ENCODE measurements at regions not wholly inside any gene's neighbourhood (a gene's known extent, or its start where the extent isn't known, plus 50 kb on each side); places are given as distances from the start of the nearest gene placed in this dataset.

DNA sequence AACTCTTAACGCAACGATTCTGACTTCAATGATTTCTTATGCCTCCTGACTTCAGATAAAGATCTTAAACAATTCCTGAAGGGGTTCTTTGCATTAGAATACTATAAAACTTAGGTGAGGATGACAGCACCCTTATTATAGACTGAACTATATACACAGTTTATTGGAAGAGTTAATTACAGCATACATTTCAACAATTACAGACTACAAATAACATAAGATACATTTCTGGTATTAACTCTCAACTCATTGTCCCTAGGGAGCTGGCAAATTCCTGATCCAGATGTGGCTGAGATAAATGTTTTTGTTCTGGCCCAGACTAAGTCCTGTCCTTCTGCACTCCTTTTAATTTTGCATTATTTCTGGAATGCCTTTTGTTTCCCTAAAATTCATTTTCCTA, 155.5 kb upstream of the TMC3 start:
- DNase-seq (ENCODE audit: low read depth) = no peak

DNA sequence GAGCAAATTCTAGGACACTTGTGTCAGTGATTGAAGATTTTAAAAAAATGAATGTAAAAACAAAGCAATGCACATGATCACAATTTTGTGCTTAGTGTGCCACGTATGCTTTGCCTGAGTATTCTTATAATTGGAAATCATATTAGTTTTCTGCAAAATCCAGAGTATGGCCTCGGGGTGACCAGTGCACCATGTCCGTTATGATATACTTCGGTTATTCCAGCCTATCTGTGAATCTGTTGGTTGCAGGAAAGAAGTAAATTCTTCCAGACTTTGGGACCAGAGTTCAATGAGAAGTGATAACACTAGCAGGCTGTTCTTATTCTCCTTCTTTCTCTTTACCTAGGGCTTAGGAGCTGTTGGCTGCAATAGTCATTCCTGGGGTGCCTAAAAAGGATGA, 152.0 kb upstream of the TMC3 start:
- no peak for DNase-seq (ENCODE audit: low read depth)

DNA sequence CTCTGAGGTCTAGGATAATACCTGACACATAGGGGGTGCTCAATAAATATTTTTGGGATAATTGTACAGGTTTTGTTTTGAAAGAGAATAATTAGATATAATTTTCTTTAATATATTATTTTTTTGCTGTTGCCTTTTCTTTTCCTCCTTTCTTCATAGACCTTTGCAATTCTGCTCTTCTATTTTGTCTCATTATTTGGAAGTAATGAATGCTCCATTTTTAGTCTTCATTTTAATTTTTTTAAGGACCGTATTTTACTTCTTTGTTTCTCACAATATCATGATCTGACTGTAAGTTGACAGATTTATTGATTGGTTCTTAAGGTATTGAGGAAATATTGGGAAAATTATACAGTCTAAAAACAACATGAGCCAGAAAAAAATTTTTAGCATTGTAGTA, 150.5 kb upstream of the TMC3 start:
- no peak for DNase-seq (ENCODE audit: low read depth)

DNA sequence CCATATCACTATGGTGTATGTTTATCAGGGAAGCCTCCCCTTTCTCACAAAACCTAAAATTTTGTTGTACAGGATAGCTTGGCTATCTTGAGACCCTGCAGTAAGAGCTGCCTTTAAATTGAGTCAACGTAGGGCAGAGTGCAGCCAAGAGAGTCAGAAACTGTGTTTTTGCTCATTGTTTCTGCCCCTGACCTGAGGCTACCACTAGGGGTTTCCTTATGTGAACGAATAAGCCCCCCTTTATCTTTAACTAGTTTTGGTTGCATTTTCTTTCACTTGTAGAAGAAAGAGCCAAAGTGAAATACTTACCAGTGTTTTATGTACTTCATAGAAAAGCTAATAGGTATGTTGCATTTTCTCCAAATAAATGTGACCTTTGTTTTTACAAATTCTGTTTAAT, 149.9 kb upstream of the TMC3 start:
- no peak for DNase-seq (ENCODE audit: low read depth)

DNA sequence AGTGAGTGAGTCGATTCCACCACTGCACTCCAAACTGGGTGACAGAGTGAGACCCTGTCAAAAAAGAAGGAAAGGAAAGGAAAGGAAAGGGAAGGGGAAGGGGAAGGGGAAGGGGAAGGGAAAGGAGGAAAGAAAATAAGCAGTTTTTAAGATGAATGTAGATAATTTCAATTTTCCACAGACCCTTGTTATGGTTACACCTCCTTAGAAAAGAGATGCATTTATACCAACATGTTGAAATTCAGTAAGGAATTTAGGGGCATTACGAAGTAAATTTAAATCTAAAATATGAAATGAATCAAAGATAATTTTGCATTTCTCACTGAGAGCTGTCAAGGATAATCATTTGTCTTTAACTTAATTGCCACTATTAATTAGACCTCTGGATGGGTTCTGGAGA, 146.5 kb upstream of the TMC3 start:
- no peak for DNase-seq (ENCODE audit: low read depth)

DNA sequence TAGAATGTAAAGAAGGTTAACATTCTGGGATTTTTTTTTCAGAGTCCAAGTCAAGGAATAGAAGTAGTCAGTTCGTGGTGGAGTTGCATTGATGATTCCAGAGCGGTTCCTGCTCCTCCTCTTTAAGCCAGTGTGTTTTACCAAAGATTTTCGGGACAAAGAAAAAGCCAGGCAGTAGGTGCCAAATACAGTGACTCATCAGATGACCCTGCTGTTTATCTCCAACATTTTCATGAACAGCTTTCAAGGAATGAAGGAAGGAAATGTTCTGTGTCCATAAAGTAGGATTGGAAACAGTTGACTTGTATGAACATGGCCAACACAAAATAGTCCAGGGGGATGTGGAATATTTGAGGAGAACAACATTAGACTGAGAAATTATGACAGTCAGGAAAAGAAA, 142.4 kb upstream of the TMC3 start:
- no peak for DNase-seq (ENCODE audit: low read depth)

DNA sequence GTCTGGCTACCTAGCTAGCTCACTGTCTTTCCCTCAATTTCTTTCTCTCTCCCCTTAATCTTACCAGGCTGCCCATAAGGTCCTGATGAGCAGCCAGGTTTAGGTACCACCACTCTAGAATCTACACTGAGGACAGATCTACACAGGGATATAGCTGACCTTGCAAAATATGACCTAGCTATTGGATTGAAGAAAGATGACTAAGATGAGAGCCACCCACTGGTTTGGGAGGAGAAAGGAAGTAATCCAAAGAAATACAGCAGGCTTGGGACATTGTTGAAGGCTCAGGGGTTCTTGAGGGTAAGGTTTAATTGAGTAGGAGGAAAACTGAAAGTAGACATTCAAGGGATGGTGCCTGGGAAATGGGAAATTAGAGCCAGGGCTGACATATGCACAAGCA, 142.0 kb upstream of the TMC3 start:
- DNase-seq (ENCODE audit: low read depth) = no peak

DNA sequence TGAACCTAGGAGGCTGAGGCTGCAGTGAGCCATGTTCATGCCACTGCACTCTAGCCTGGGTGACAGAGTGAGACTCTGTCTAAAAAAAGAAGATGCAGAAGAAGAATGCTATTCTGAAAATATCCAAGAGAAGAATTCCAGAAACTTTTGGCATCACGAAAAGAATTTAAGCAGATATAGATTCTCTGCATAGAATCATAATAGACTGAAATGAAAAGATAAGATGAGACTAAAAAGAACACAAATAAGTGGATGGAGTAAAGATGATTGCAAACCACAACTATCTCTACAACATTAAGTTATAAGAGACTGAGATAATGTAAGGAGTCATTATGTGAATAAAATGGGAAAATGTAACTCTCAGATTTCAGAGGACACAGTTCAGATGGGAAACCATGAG, 140.7 kb upstream of the TMC3 start:
- no peak for DNase-seq (ENCODE audit: low read depth)

DNA sequence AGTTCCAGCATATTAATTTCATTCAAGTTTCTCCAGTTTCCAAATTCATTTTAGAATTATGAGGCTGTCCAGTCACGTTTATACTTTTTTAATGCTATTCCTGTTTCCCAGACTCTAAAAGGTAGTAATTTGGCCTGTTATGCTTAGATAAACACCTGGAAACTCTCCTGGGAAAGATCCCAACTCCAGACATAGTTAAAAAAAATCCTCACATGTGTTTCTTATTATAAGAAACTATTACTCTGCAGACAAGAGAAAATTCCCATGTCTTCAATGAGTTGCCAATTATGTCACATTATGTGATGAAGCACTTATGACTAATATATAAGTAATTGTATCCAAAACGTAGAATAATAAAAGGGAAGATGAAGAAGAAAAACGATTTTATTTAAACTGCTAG, 137.1 kb upstream of the TMC3 start:
- no peak for DNase-seq (ENCODE audit: low read depth)

DNA sequence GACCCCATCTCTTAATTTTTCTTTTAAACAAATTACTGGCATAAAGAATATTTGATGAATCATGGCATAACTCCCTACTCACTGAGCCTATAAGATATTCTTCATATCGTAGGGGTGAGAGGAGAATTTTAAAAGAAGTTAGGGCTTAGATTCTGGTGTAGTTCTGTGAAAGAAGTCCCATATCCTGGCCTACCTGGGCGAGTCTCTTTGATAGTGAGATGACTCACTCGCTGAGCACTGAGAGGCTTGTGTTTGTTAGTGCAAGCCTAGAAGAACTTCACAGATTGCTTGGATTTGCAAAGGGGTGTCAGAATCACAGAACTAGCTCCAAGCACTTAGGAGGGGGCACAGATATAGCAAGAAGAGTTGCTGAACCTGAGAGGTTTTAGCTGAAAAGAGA, 133.8 kb upstream of the TMC3 start:
- DNase-seq (ENCODE audit: low read depth) = no peak

DNA sequence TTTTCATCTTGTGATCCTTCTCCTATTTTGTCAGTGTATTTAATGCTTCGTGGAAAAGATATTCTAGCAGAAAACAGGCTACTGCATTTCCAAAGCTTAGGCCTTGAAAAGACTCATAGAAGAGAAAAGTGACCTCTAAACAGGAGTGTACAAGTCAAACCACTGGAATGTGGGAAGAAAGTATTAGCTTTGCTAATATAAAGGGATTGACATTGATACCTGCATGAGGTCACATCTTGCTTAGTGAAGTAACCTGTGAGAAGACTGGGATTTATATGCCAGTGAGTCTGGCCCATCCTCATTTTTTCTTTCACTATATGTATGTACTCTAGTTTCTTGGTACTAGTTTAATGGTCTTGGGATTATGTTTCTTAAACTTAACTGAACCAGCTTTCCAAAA, 132.9 kb upstream of the TMC3 start:
- DNase-seq (ENCODE audit: low read depth) = no peak

DNA sequence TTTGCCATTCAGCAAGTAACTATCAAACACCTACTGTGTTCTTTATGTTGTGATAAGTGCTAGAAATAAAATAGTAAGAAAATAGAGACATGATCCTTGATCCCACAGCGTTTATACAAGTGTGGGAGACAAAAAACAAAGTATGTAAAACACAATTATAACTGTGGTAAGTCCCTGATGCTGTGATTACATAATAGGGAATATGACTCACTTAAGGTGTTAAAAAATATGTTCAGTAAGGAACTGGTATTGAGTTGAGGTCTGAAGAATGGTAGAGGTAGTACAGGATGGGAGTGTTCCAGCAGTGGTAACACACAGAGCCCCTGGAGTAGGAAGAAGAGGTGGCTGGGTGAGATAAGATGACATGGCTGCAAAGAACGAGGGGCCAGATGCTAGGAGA, 132.1 kb upstream of the TMC3 start:
- DNase-seq (ENCODE audit: low read depth) = no peak

DNA sequence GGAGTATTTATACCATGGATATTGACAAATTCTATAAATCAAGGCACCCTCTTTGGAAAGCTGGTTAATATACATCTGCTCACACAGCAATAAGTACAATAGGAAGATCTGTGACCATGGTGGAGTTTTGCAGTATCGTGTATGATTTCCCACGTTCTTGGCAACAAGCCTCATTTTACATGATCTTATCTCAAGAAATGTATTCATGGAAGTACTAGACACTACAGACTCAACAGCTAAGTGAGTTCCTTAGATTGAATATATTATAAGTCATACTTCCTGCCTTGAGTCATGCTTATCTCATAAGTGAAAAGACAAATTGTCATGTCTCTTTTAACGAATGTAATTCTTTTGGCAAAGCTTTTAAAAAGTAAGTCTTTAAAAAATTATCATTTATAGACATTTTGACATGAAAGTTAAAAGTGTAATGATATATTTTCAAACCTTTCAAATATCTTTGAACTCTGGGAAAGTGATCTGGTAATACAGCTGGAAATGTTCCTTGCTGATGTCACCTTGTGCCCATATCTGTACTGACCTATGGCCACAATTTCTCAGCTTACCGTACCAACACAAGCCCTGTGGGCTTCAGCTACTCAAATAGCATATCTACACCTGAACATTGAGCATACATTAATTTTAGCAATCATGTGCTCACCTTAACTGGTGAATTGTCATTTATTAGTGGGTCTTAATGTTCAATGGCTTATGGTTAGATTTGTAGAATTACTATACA, 130.3 kb upstream of the TMC3 start:
- DNase-seq (ENCODE audit: low read depth) = no peak

DNA sequence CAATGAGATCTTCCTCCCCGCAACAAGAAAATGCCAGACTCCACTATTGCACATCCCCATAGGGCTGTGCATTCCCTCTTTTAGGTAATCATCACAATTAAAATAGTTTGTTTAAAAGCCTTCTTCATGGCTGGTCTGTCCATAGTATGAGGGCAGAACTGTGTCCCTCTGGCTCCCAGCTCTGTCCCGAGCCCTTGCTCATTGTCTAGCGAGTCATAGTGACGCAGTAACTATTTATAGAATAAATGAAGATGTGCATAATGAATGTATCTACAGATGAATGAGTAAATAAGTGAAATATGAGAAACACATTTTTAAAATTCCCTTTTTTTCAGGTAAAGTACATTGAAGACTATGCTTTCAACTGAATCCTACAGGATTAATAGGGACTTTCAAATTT, 128.4 kb upstream of the TMC3 start:
- no peak for DNase-seq (ENCODE audit: low read depth)

DNA sequence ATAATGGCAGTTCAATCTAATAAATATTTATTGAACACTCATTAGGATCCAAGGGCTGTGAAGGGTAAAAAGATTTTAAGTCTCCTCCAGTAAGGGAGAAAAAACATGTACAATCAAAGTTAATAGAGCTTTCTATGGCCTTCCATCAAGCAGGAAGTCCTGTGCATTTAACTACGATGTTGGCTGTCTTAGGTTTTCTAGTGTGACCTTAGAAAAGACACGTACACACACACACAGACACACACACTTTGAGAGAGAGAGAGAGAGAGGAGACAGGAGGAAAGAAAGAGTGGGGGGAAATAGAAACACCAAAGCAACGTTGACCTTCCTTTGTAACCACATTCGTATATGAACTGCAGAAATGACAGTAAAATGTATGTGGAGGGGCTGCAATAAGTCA, 126.1 kb upstream of the TMC3 start:
- DNase-seq (ENCODE audit: low read depth) = no peak

DNA sequence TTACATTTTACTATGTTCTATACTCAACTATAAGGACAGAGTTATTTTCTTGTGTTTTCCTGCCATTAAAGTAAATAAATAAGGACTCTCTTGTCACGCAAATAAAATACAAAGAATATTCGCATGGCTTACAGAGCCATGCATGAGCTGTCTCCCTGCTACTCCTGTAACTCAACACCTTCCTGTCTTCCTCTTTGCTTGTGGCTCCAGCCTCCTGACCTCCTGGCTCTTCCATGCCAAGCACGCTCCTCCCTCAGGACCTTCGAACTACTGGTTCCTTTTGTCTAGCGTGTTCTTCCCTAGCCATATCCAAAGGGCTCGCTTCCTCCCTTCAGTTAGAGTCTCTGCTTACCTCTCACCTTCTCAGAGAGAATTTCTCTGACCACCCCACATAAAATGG, 124.3 kb upstream of the TMC3 start:
- no peak for DNase-seq (ENCODE audit: low read depth)

DNA sequence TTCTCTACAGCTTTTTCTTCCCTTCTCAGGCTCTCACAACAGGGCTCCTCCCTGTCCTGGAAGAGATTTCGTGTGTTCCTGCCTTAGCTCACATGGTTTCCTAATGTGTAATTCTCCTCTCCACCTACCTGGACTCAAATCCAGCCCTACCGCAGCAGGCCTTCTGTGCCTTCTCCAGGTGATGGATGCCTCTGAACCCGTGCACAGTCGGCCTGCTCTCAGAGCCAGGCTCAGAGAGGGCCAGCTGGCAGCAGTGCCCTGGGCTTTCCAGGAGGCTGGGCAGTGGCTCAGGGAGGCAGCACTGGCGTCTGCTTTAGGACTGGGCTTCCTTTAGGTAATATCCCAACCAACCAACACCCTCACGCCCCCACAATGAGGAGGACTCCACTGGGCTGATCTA, 123.2 kb upstream of the TMC3 start:
- DNase-seq (ENCODE audit: low read depth) = no peak

DNA sequence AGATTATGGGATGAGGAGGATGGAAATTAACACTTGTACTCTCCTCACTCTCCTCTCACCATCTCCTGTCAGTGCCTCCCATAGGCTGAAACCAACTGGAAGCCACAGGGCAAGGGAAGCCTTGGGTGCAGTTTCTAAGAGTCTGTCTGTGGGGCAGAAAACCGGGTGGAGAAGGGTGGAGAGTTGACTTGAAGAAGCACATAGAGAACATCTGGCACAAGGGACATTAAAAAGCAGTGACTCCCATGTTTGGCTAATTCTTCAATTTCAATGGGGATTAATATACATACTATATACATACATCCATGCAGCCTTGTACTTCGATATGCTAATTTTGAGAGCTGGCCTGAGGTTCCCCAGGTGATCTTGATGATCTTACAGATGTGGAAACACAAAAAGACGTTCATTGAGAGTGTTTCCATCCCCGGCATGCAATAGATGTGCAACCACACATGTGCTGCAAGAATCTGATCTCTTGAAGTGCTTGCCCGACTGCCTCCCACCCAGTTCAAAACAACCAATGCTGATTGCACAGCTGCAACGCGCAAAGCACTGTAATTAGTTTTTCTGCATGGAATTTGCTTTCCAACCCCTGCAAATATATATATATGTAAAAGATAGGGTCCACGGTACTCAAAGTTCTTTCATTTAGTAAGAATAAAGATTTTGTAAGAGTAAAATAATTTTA, 121.9 kb upstream of the TMC3 start:
- no peak for DNase-seq (ENCODE audit: low read depth)

DNA sequence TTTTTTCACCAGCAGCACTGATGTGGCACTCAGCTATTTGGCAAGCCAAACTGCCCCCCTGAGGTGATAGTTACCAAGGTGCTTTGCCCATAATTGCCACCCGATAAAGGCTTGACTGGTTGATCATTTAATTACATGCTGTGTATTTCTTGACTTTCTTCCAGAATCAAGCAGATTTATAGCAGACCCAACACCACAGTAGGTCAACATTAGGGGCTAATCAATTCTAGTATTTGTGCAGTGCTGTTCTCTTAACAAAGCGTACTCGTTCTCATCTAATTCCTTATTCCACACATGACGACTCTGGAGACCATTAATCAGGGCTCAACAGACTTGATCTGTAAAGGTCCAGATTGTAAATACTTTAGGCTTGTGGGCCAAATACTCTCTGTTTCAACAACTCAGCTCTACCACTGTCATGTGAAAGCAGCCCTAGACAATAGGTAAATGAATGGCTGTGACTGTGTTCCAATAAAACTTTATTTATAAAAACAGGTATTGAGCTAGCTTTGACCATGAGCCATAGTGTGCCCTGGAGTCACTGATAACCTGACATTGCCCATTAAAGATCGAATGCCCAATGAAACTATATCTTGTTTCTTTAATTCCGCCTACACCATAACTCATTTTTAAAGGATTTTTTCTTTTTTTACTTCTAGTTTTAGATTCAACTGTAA, 119.1 kb upstream of the TMC3 start:
- no peak for DNase-seq (ENCODE audit: low read depth)

DNA sequence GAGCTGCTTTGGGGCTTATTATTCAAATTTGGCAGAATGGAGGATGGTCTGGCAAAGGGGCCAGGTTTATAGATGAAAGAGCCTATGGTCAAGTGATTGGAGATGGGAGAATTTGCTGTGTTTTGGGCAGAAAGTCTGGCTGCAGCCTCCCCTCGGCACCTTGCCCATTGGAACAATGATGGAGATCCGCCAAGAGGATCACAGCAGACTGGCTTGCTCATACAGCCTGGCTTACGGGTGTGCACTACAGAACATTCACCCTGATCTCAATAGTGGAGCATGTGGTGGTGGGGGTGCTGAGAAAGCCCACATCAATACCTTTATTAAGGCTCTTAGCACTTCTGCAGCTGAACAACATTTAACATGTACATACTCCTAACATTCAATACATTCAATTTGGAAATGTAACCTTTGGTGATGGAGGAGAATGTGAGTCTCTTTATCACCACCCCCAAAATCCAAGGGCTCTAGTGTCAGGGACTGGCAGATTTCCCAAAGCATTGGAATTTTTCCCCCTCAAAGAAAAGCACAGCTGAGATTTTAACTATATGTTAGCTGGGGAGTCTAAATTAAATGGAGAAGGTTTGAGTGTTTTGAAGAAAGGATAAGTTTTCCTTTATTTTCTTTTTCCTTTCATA, 118.4 kb upstream of the TMC3 start:
- DNase-seq (ENCODE audit: low read depth) = no peak

DNA sequence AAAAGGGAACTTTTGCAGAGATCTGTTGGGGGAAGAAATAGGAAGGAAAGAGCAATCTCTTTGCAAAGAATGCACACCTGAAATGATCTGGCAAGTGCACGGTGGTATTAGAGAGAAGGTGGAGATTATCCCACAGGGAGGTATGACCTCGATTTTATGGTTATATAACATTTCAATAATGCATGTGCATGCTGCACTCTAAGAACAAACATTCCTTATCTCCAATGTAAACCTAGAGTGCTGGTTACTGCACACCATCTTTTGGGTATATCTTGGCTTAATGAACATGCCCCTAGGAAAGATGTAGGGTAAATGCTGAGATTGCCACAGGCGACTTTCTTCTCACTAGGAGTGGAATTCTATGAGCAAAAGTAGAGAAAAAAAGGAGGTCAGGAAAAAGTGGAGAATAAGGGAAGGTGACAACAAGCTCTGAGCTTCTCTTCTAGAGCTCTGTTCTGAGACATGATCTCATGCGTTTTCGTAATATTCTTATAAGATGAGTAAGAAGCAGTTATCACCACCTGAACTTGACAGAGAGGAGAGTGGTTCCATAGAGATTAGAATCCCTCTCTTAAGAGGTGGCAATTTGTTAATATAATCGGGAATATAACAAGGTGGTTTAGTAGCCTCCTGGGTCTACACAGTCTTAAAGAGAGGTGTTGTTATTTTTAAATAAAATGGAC, 117.5 kb upstream of the TMC3 start:
- no peak for DNase-seq (ENCODE audit: low read depth)

DNA sequence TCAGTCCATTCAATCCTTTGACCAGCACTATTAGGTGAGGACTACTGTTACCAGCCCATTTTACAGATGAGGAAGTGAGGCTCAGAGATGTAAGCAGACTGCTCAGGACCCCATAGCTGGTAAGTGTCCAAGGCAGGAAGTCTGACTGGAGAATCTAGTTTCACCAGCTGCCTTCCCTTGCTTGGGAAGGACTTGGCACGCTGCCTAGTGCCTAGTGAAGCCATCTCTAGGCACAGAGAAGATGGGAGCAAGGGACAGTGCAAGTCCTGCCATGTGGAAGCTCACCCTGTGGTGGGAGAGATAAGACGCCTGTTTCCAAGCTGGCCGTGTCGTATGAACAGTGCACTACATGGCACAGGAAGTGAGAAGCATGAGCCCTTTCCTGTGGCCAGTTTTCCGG, 111.8 kb upstream of the TMC3 start:
- no peak for DNase-seq (ENCODE audit: low read depth)
